WTC11 (cell line): ENCODE measurements at regions not wholly inside any gene's neighbourhood (a gene's known extent, or its start where the extent isn't known, plus 50 kb on each side); places are given as distances from the start of the nearest gene placed in this dataset.

Experiments
- ATAC-seq: fragments of 200-7000 bp; cut with Tn5 transposase; 2 replicates; pipeline ENCODE4 v1.10.0; 2021; ENCODE audit warnings: mild to moderate bottlenecking, moderate library complexity
- CTCF ChIA-PET: fragments of 300-600 bp; sonication (Branson Sonifier 250); formaldehyde crosslinking; loops from one replicate; lab custom pipeline; 2021; ENCODE audit warnings: antibody characterized with exemption; lab: Charles Lee
- POLR2A ChIA-PET: fragments of 350-600 bp; sonication (Branson Sonifier 250); formaldehyde crosslinking; loops from one replicate; lab custom pipeline; 2021; ENCODE audit warnings: antibody characterized with exemption; lab: Charles Lee
- DNase-seq: peaks from one replicate; pipeline ENCODE4 v3.0.0; 2021; ENCODE audit warnings: low spot score
- H3K27ac Mint-ChIP-seq: 2 replicates; pipeline ENCODE4 v1.8.0; 2021; ENCODE audit warnings: mixed read lengths
- H3K27me3 Mint-ChIP-seq: 2 replicates; pipeline ENCODE4 v1.8.0; 2021; ENCODE audit warnings: low read depth, mild to moderate bottlenecking, moderate library complexity, mixed read lengths
- H3K36me3 Mint-ChIP-seq: 2 replicates; pipeline ENCODE4 v1.8.0; 2021; ENCODE audit warnings: mixed read lengths
- H3K4me1 Mint-ChIP-seq: 2 replicates; pipeline ENCODE4 v1.8.0; 2022; ENCODE audit warnings: mixed read lengths
- H3K4me3 Mint-ChIP-seq: 2 replicates; pipeline ENCODE4 v1.8.0; 2021; ENCODE audit warnings: mild to moderate bottlenecking, moderate library complexity, mixed read lengths
- H3K9me3 Mint-ChIP-seq: 2 replicates; pipeline ENCODE4 v1.8.0; 2021; ENCODE audit warnings: mixed read lengths
- ATF1 ChIP-seq: sonication (generic); formaldehyde crosslinking; IDR thresholded peaks from 2 replicates; pipeline ENCODE4 v1.8.1; 2023; ENCODE audit warnings: mild to moderate bottlenecking, moderate library complexity, missing genetic modification reagents
- CREB1 ChIP-seq: sonication (generic); formaldehyde crosslinking; IDR thresholded peaks from 2 replicates; pipeline ENCODE4 v1.8.0; 2023; ENCODE audit warnings: mild to moderate bottlenecking, missing genetic modification reagents
- ELF4 ChIP-seq: sonication (generic); formaldehyde crosslinking; IDR thresholded peaks from 2 replicates; pipeline ENCODE4 v1.8.1; 2022; ENCODE audit warnings: low read depth, mild to moderate bottlenecking, moderate library complexity, missing genetic modification reagents
- EMX1 ChIP-seq: fragments of 250-450 bp; sonication (Bioruptor Pico); IDR thresholded peaks from 2 replicates; pipeline ENCODE4 v1.8.0; 2021; ENCODE audit warnings: mild to moderate bottlenecking
- ETV6 ChIP-seq: sonication (generic); formaldehyde crosslinking; IDR thresholded peaks from 2 replicates; pipeline ENCODE4 v1.8.1; 2022; ENCODE audit warnings: mild to moderate bottlenecking, missing genetic modification reagents
- FOXJ3 ChIP-seq: sonication (generic); formaldehyde crosslinking; IDR thresholded peaks from 2 replicates; pipeline ENCODE4 v1.9.0; 2021; ENCODE audit warnings: missing genetic modification reagents, mild to moderate bottlenecking, borderline replicate concordance
- JUN ChIP-seq: sonication (generic); formaldehyde crosslinking; IDR thresholded peaks from 2 replicates; pipeline ENCODE4 v1.8.0; 2023; ENCODE audit warnings: mild to moderate bottlenecking, missing genetic modification reagents
- MXD4 ChIP-seq: fragments of 250-450 bp; sonication (Bioruptor Pico); IDR thresholded peaks from 2 replicates; pipeline ENCODE4 v1.8.0; 2021; ENCODE audit warnings: mild to moderate bottlenecking, moderate library complexity, borderline replicate concordance
- MYBL2 ChIP-seq: sonication (generic); formaldehyde crosslinking; IDR thresholded peaks from 2 replicates; pipeline ENCODE4 v1.8.1; 2023; ENCODE audit warnings: mild to moderate bottlenecking, moderate library complexity, missing genetic modification reagents
- NFE2L1 ChIP-seq: sonication (generic); formaldehyde crosslinking; IDR thresholded peaks from 2 replicates; pipeline ENCODE4 v1.8.1; 2023; ENCODE audit warnings: missing genetic modification reagents
- NR3C1 ChIP-seq: sonication (generic); formaldehyde crosslinking; conservative IDR thresholded peaks from 2 replicates; pipeline ENCODE4 v1.8.1; 2023; ENCODE audit warnings: low read depth, mild to moderate bottlenecking, missing genetic modification reagents
- SMAD4 ChIP-seq: sonication (generic); formaldehyde crosslinking; IDR thresholded peaks from 2 replicates; pipeline ENCODE4 v1.8.0; 2022; ENCODE audit warnings: mild to moderate bottlenecking, missing genetic modification reagents
- ZNF138 ChIP-seq: sonication (generic); formaldehyde crosslinking; conservative IDR thresholded peaks from 2 replicates; pipeline ENCODE4 v1.8.1; 2022; ENCODE audit warnings: mild to moderate bottlenecking, moderate library complexity, missing genetic modification reagents
- ZNF317 ChIP-seq: sonication (generic); formaldehyde crosslinking; IDR thresholded peaks from 2 replicates; pipeline ENCODE4 v1.8.1; 2023; ENCODE audit warnings: low read depth, mild to moderate bottlenecking, moderate library complexity, missing genetic modification reagents, borderline replicate concordance
- ZNF416 ChIP-seq: fragments of 250-450 bp; sonication (Bioruptor Pico); IDR thresholded peaks from 2 replicates; pipeline ENCODE4 v1.9.0; 2021; ENCODE audit warnings: mild to moderate bottlenecking, inconsistent platforms
- TF ChIP-seq, protein P1 (sequence below): fragments of 250-450 bp; sonication (Bioruptor Pico); conservative IDR thresholded peaks from 2 replicates; pipeline ENCODE4 v1.9.0; 2021; ENCODE audit warnings: mild to moderate bottlenecking
- TF ChIP-seq, protein P2 (sequence below): sonication (generic); formaldehyde crosslinking; IDR thresholded peaks from 2 replicates; pipeline ENCODE4 v1.8.1; 2022; ENCODE audit warnings: missing genetic modification reagents, borderline replicate concordance
- TF ChIP-seq, protein P3 (sequence below): sonication (generic); formaldehyde crosslinking; IDR thresholded peaks from 2 replicates; pipeline ENCODE4 v1.8.0; 2023; ENCODE audit warnings: mild to moderate bottlenecking, missing genetic modification reagents
- TF ChIP-seq, protein P4 (sequence below): sonication (generic); formaldehyde crosslinking; IDR thresholded peaks from 2 replicates; pipeline ENCODE4 v1.8.1; 2023; ENCODE audit warnings: mild to moderate bottlenecking, missing genetic modification reagents, moderate library complexity
- TF ChIP-seq, protein P5 (sequence below): sonication (generic); formaldehyde crosslinking; IDR thresholded peaks from 2 replicates; pipeline ENCODE4 v1.8.0; 2022; ENCODE audit warnings: mild to moderate bottlenecking, missing genetic modification reagents

DNA sequence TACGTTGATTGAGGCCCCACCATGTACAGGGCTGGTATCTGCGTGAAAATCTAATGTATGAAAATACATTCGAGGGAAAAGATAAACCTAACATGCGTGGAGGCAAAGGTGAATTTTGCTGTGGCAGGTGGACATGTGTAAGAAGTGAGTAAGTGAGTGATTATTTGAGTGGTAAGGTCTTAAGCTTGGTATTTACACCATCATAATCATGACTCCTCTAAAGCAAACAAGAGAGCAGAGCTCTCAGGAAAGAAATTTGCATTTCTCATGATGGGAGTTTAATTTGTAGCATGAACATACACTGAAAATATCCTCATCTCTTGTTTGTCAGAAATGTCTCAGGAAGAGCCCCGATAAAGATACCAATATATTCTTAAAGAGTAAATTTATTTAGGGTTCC is 260.6 kb downstream of the PSAT1 start:
- Mint-ChIP-seq H3K36me3 (no peaks in the 10 kb centered on the region), H3K4me1 (peaks cover 4% of the 10 kb centered on the region; the same call in 1 of the 2 replicates), H3K27me3 (no peaks in the 10 kb centered on the region; the same call in 1 of the 2 replicates), H3K4me3 (no peak overlapping the region), H3K27ac (no peak overlapping the region), H3K9me3 (no peaks in the 10 kb centered on the region)
- TF ChIP-seq, protein P1, sequence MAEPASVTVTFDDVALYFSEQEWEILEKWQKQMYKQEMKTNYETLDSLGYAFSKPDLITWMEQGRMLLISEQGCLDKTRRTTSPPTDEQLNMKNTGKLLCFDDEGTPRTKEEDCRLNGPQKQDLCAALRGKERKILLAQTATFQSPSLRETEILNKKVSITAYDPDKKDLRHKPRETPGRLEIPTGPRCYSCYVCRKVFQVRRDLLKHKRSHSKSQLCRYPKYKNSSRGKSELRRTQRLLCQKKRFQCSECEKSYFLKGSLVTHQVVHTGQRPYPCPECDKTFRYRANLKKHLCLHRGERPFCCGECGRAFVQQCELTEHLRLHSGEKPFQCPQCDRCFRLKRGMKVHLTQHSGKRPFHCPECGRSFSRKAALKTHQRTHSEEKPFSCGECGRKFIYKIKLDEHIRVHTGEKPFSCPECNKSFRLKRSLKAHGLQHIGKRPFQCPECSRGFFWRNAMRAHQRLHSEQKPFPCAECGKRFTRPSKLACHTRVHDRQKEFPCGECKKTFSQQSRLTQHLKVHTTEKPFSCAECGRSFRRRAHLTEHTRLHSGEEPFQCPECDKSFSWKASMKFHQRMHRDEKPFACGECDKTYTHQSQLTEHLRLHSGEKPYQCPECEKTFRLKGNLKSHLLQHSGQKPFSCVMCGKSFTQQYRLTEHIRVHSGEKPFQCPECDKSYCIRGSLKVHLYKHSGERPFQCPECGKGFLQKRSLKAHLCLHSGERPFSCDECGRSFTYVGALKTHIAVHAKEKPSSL (CRISPR knock-in tag) = no peak
- no peak for TF ChIP-seq CREB1
- TF ChIP-seq, protein P2, sequence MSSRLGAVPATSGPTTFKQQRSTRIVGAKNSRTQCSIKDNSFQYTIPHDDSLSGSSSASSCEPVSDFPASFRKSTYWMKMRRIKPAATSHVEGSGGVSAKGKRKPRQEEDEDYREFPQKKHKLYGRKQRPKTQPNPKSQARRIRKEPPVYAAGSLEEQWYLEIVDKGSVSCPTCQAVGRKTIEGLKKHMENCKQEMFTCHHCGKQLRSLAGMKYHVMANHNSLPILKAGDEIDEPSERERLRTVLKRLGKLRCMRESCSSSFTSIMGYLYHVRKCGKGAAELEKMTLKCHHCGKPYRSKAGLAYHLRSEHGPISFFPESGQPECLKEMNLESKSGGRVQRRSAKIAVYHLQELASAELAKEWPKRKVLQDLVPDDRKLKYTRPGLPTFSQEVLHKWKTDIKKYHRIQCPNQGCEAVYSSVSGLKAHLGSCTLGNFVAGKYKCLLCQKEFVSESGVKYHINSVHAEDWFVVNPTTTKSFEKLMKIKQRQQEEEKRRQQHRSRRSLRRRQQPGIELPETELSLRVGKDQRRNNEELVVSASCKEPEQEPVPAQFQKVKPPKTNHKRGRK (CRISPR knock-in tag) = no peak
- TF ChIP-seq, protein P3, sequence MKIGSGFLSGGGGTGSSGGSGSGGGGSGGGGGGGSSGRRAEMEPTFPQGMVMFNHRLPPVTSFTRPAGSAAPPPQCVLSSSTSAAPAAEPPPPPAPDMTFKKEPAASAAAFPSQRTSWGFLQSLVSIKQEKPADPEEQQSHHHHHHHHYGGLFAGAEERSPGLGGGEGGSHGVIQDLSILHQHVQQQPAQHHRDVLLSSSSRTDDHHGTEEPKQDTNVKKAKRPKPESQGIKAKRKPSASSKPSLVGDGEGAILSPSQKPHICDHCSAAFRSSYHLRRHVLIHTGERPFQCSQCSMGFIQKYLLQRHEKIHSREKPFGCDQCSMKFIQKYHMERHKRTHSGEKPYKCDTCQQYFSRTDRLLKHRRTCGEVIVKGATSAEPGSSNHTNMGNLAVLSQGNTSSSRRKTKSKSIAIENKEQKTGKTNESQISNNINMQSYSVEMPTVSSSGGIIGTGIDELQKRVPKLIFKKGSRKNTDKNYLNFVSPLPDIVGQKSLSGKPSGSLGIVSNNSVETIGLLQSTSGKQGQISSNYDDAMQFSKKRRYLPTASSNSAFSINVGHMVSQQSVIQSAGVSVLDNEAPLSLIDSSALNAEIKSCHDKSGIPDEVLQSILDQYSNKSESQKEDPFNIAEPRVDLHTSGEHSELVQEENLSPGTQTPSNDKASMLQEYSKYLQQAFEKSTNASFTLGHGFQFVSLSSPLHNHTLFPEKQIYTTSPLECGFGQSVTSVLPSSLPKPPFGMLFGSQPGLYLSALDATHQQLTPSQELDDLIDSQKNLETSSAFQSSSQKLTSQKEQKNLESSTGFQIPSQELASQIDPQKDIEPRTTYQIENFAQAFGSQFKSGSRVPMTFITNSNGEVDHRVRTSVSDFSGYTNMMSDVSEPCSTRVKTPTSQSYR = no peak
- TF ChIP-seq, protein P4, sequence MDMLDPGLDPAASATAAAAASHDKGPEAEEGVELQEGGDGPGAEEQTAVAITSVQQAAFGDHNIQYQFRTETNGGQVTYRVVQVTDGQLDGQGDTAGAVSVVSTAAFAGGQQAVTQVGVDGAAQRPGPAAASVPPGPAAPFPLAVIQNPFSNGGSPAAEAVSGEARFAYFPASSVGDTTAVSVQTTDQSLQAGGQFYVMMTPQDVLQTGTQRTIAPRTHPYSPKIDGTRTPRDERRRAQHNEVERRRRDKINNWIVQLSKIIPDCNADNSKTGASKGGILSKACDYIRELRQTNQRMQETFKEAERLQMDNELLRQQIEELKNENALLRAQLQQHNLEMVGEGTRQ (CRISPR knock-in tag) = no peak
- no peak for TF ChIP-seq ETV6 (CRISPR knock-in tag)
- TF ChIP-seq ZNF317 (CRISPR knock-in tag) = no peak
- ChIA-PET CTCF (no interaction called here), POLR2A (no interaction called here)
- ATAC-seq (no peak), DNase-seq (no peak)

DNA sequence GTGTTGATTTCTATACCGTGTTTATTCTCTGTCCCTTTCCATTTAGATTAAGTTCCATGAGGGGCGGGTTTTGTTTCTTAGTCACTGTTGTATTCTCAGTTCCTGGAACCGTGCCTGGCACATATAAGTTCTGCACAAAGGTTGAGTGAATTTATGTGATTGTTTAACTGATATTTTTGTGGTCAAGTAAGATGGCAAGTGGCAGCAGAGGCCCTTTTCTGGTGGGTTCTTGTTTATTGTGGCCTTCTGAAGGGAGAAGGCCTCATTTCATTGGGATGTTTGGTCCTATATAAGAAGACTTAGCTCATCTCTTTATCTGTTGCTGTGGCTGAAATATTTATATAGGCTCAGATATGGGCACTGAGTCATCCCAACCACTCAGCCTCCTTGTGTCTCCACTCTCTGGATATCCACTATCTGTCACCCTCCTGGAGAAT is 262.5 kb downstream of the PSAT1 start:
- DNase-seq (no peak), ATAC-seq (no peak)
- Mint-ChIP-seq H3K27ac (no peak overlapping the region), H3K4me1 (no peaks in the 10 kb centered on the region), H3K4me3 (no peak overlapping the region), H3K9me3 (no peaks in the 10 kb centered on the region), H3K27me3 (no peaks in the 10 kb centered on the region; the same call in 1 of the 2 replicates), H3K36me3 (no peaks in the 10 kb centered on the region)
- TF ChIP-seq NFE2L1 (CRISPR knock-in tag) = no peak
- no peak for TF ChIP-seq SMAD4 (CRISPR knock-in tag)
- no peak for TF ChIP-seq MYBL2
- TF ChIP-seq ELF4 (CRISPR knock-in tag) = no peak
- no peak for TF ChIP-seq ATF1
- no peak for TF ChIP-seq EMX1 (CRISPR knock-in tag)
- ChIA-PET POLR2A (no interaction called here), CTCF (no interaction called here)

DNA sequence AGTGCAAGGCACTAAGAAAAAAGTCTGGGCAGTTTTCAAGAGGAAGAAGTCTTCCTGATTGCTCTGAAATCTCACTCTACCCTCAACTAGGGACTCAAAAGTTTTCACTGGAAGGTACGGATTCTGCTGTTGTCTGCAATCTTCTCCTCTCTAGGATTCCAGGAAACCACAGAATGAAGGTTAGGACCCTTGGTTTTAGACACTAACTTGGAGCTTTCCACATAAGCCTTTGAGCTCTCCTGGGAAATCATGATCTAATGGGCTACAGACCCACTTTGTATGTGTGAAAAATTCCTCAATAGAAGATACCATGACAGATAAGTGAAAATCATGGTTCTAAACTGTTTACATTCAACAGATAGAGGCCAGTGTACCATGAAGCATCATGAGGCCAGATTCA is 265.1 kb downstream of the PSAT1 start:
- Mint-ChIP-seq H3K27ac (no peak overlapping the region), H3K27me3 (no peaks in the 10 kb centered on the region), H3K4me3 (no peak overlapping the region), H3K9me3 (no peaks in the 10 kb centered on the region)
- CTCF ChIA-PET = no interaction called here
- no peak for ATAC-seq
- TF ChIP-seq NR3C1 (CRISPR knock-in tag) = no peak
- TF ChIP-seq FOXJ3 (CRISPR knock-in tag) = no peak
- TF ChIP-seq, protein P1 (CRISPR knock-in tag) = no peak
- TF ChIP-seq JUN = no peak
- no peak for TF ChIP-seq ZNF138
- no peak for TF ChIP-seq ZNF416 (CRISPR knock-in tag)
- TF ChIP-seq, protein P5, sequence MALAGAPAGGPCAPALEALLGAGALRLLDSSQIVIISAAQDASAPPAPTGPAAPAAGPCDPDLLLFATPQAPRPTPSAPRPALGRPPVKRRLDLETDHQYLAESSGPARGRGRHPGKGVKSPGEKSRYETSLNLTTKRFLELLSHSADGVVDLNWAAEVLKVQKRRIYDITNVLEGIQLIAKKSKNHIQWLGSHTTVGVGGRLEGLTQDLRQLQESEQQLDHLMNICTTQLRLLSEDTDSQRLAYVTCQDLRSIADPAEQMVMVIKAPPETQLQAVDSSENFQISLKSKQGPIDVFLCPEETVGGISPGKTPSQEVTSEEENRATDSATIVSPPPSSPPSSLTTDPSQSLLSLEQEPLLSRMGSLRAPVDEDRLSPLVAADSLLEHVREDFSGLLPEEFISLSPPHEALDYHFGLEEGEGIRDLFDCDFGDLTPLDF = no peak
- TF ChIP-seq MXD4 = no peak
- TF ChIP-seq ETV6 (CRISPR knock-in tag) = no peak
- no peak for TF ChIP-seq ELF4 (CRISPR knock-in tag)
- TF ChIP-seq SMAD4 (CRISPR knock-in tag) = no peak
- TF ChIP-seq, all 79 proteins: peak for 0
- POLR2A ChIA-PET = no interaction called here
- Mint-ChIP-seq H3K36me3 (no peaks in the 10 kb centered on the region), H3K4me1 (no peaks in the 10 kb centered on the region)
- no peak for DNase-seq
